HEK293 (cell line): ENCODE measurements at regions not wholly inside any gene's neighbourhood (a gene's known extent, or its start where the extent isn't known, plus 50 kb on each side); places are given as distances from the start of the nearest gene placed in this dataset.

Experiments used
- CTCF ChIA-PET: fragments of 350-600 bp; formaldehyde crosslinking; extraction: SDS; loops from one replicate; lab custom pipeline; 2021; ENCODE audit warnings: antibody characterized with exemption; lab: Yijun Ruan, JAX
- POLR2A ChIA-PET: fragments of 300-600 bp; formaldehyde crosslinking; extraction: SDS; loops from one replicate; lab custom pipeline; 2020; ENCODE audit warnings: antibody characterized with exemption, inconsistent platforms; lab: Yijun Ruan, JAX
- H3K27ac ChIP-seq: fragments of 200-500 bp; sonication (Bioruptor generic); 2 replicates; pipeline ENCODE4 v1.5.1; 2014; ENCODE audit warnings: low read depth, low read length, control low read depth, inconsistent platforms; ENCODE audit errors: extremely low read depth
- H3K36me3 ChIP-seq, 2 experiments: fragments of 200-500 bp in 1 of 2; sonication (Bioruptor generic) in 1 of 2; 1 replicate in 1 of 2; 2 replicates in 1 of 2; pipeline ENCODE4 v1.5.1; 2014 to 2017; ENCODE audit warnings: inconsistent platforms in 2 of 2, low read length in 2 of 2; ENCODE audit not compliant: control insufficient read depth in 2 of 2, insufficient read depth in 1 of 2
- H3K4me1 ChIP-seq: fragments of 200-500 bp; sonication (Bioruptor generic); 2 replicates; pipeline ENCODE4 v1.5.1; 2014; ENCODE audit warnings: mild to moderate bottlenecking, low read length, inconsistent platforms; ENCODE audit not compliant: control insufficient read depth, insufficient read depth
- H3K4me3 ChIP-seq: 2 replicates; pipeline ENCODE4 v1.5.1; 2011; ENCODE audit warnings: low read depth, mild to moderate bottlenecking, control low read depth, low read length, moderate library complexity
- H3K9me3 ChIP-seq: fragments of 200-500 bp; sonication (Bioruptor generic); 2 replicates; pipeline ENCODE4 v1.5.1; 2014; ENCODE audit warnings: low read depth, low read length, inconsistent platforms; ENCODE audit not compliant: control insufficient read depth, insufficient read depth
- ATF2 ChIP-seq: fragments of 450-650 bp; formaldehyde crosslinking; IDR thresholded peaks from 2 replicates; pipeline ENCODE4 v1.5.1; 2016; ENCODE audit warnings: missing biosample characterization, missing genetic modification characterization, low read depth
- FEZF1 ChIP-seq: fragments of 450-650 bp; formaldehyde crosslinking; IDR thresholded peaks from 2 replicates; pipeline ENCODE4 v1.5.1; 2016; ENCODE audit warnings: missing biosample characterization, missing genetic modification characterization
- IKZF3 ChIP-seq: fragments of 450-650 bp; IDR thresholded peaks from 2 replicates; pipeline ENCODE4 v1.5.0; 2018; ENCODE audit warnings: missing biosample characterization, mild to moderate bottlenecking, missing genetic modification characterization, moderate library complexity
- PRDM4 ChIP-seq: fragments of 450-650 bp; formaldehyde crosslinking; IDR thresholded peaks from 2 replicates; pipeline ENCODE4 v1.5.1; 2017; ENCODE audit warnings: missing biosample characterization, missing genetic modification characterization
- SCRT1 ChIP-seq: fragments of 450-650 bp; formaldehyde crosslinking; IDR thresholded peaks from 2 replicates; pipeline ENCODE4 v1.5.1; 2016; ENCODE audit warnings: missing biosample characterization, missing genetic modification characterization, borderline replicate concordance
- ZNF138 ChIP-seq: fragments of 450-650 bp; formaldehyde crosslinking; IDR thresholded peaks from 2 replicates; pipeline ENCODE4 v1.5.1; 2016; ENCODE audit warnings: missing biosample characterization, missing genetic modification characterization, borderline replicate concordance
- ZNF24 ChIP-seq: fragments of 450-650 bp; formaldehyde crosslinking; IDR thresholded peaks from 2 replicates; pipeline ENCODE4 v1.5.1; 2016; ENCODE audit warnings: missing biosample characterization, missing genetic modification characterization
- ZNF26 ChIP-seq: fragments of 450-650 bp; formaldehyde crosslinking; IDR thresholded peaks from 2 replicates; pipeline ENCODE4 v1.5.1; 2016; ENCODE audit warnings: missing biosample characterization, missing genetic modification characterization
- ZNF404 ChIP-seq: fragments of 450-650 bp; formaldehyde crosslinking; IDR thresholded peaks from 2 replicates; pipeline ENCODE4 v1.5.1; 2017; ENCODE audit warnings: missing biosample characterization, missing genetic modification characterization
- ZNF518A ChIP-seq: fragments of 450-650 bp; formaldehyde crosslinking; conservative IDR thresholded peaks from 2 replicates; pipeline ENCODE4 v1.5.1; 2016; ENCODE audit warnings: low read depth, missing biosample characterization, missing genetic modification characterization
- ZNF621 ChIP-seq: fragments of 450-650 bp; formaldehyde crosslinking; IDR thresholded peaks from 2 replicates; pipeline ENCODE4 v1.5.1; 2017; ENCODE audit warnings: missing biosample characterization, missing genetic modification characterization
- ZNF654 ChIP-seq: fragments of 450-650 bp; formaldehyde crosslinking; IDR thresholded peaks from 2 replicates; pipeline ENCODE4 v1.5.1; 2016; ENCODE audit warnings: low read depth, missing biosample characterization, missing genetic modification characterization
- ZNF785 ChIP-seq: fragments of 450-650 bp; formaldehyde crosslinking; IDR thresholded peaks from 2 replicates; pipeline ENCODE4 v1.5.1; 2016; ENCODE audit warnings: missing biosample characterization, missing genetic modification characterization
- TF ChIP-seq, protein P1 (sequence below): fragments of 450-650 bp; formaldehyde crosslinking; IDR thresholded peaks from 2 replicates; pipeline ENCODE4 v1.5.1; 2016; ENCODE audit warnings: missing biosample characterization, missing genetic modification characterization
- TF ChIP-seq, protein P2 (sequence below): fragments of 450-650 bp; formaldehyde crosslinking; IDR thresholded peaks from 2 replicates; pipeline ENCODE4 v1.5.1; 2016; ENCODE audit warnings: missing biosample characterization, missing genetic modification characterization

DNA sequence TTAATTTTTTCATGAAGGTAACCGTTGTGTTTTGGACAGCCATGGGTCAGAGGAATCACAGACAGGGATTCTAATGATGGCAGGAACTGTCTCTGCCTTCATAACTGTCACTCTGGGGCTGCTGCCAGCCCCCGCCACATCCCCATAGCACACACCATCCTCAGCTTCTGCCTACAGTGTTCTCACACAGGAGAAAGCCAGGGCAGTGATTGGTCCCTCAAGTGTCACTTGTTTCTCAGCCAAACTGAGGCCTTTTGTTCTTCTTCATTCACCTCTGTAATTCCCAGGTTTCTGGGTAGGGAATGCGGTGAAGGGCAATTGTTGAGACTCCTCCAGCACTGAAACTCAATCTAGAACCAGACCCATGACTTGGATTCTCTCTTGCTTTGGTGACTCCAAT is 65.4 kb upstream of the C3orf80 start:
- no peak overlapping the region for H3K27ac ChIP-seq
- H3K4me1 ChIP-seq = no peaks in the 10 kb centered on the region
- no peaks in the 10 kb centered on the region for H3K36me3 ChIP-seq
- TF ChIP-seq ZNF785 = no peak
- TF ChIP-seq FEZF1 = no peak
- TF ChIP-seq SCRT1 (tag by site-specific recombination) = no peak
- no peak for TF ChIP-seq ZNF654 (tag by site-specific recombination)
- TF ChIP-seq IKZF3 (tag by site-specific recombination) = no peak
- TF ChIP-seq, protein P1, sequence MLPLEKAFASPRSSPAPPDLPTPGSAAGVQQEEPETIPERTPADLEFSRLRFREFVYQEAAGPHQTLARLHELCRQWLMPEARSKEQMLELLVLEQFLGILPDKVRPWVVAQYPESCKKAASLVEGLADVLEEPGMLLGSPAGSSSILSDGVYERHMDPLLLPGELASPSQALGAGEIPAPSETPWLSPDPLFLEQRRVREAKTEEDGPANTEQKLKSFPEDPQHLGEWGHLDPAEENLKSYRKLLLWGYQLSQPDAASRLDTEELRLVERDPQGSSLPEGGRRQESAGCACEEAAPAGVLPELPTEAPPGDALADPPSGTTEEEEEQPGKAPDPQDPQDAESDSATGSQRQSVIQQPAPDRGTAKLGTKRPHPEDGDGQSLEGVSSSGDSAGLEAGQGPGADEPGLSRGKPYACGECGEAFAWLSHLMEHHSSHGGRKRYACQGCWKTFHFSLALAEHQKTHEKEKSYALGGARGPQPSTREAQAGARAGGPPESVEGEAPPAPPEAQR = no peak
- TF ChIP-seq ZNF518A = no peak
- TF ChIP-seq ZNF138 (tag by site-specific recombination) = no peak
- no peak for TF ChIP-seq PRDM4 (tag by site-specific recombination)
- no peak for TF ChIP-seq ATF2
- no peak for TF ChIP-seq ZNF621 (tag by site-specific recombination)
- TF ChIP-seq, protein P2, sequence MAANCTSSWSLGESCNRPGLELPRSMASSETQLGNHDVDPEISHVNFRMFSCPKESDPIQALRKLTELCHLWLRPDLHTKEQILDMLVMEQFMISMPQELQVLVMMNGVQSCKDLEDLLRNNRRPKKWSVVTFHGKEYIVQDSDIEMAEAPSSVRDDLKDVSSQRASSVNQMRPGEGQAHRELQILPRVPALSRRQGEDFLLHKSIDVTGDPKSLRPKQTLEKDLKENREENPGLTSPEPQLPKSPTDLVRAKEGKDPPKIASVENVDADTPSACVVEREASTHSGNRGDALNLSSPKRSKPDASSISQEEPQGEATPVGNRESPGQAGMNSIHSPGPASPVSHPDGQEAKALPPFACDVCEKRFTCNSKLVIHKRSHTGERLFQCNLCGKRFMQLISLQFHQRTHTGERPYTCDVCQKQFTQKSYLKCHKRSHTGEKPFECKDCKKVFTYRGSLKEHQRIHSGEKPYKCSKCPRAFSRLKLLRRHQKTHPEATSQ (tag by site-specific recombination) = no peak
- no peak for TF ChIP-seq ZNF24 (tag by site-specific recombination)
- TF ChIP-seq ZNF404 (tag by site-specific recombination) = no peak
- no peak for TF ChIP-seq ZNF26 (tag by site-specific recombination)
- no peaks in the 10 kb centered on the region for H3K9me3 ChIP-seq
- ChIA-PET POLR2A (interaction anchor here (0.7 kb wide), 1 partner anchor 290 kb away, joined by 3 read pairs; the partner anchor contains the start of gene TRIM59), CTCF (interaction anchor here (1.5 kb wide), 1 partner anchor 253 kb away, joined by 4 read pairs; no protein-coding TSS in a partner anchor)
- H3K4me3 ChIP-seq = no peak overlapping the region
